IMR-90 (cell line): ENCODE measurements at regions not wholly inside any gene's neighbourhood (a gene's known extent, or its start where the extent isn't known, plus 50 kb on each side); places are given as distances from the start of the nearest gene placed in this dataset.

ENCODE experiments used
- RAD21 ChIP-seq: IDR thresholded peaks from 2 replicates; pipeline ENCODE4 v1.6.1; 2012; ENCODE audit warnings: low read length, improper control_type of control experiment
- TF ChIP-seq, protein P1 (sequence below): conservative IDR thresholded peaks from 2 replicates; pipeline ENCODE4 v1.5.1; 2012; ENCODE audit warnings: mild to moderate bottlenecking, low read depth, low read length, improper control_type of control experiment

DNA sequence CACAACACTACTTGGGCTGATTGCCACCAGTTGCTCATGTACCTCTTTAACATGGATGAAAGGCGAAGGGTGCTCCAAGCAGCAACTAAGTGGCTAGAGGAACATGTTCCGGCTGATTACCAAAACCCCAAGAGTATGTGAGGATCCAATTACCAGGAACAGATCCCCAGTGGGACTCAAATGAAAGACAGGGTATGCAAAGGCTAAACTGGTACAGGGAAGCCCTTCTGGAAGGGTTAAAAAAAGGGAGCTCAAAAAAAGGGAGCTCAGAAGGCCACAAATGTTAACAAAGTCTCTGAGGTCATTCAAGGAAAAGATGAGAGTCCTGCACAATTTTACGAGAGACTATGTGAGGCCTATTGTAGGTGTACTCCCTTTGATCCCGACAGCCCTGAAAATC lies 604.7 kb downstream of the UQCRFS1 start:
- TF ChIP-seq, protein P1, sequence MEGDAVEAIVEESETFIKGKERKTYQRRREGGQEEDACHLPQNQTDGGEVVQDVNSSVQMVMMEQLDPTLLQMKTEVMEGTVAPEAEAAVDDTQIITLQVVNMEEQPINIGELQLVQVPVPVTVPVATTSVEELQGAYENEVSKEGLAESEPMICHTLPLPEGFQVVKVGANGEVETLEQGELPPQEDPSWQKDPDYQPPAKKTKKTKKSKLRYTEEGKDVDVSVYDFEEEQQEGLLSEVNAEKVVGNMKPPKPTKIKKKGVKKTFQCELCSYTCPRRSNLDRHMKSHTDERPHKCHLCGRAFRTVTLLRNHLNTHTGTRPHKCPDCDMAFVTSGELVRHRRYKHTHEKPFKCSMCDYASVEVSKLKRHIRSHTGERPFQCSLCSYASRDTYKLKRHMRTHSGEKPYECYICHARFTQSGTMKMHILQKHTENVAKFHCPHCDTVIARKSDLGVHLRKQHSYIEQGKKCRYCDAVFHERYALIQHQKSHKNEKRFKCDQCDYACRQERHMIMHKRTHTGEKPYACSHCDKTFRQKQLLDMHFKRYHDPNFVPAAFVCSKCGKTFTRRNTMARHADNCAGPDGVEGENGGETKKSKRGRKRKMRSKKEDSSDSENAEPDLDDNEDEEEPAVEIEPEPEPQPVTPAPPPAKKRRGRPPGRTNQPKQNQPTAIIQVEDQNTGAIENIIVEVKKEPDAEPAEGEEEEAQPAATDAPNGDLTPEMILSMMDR: no peak
- no peak for TF ChIP-seq RAD21
